Fibroblast of the conjunctiva (primary cell): ENCODE measurements at regions not wholly inside any gene's neighbourhood (a gene's known extent, or its start where the extent isn't known, plus 50 kb on each side); places are given as distances from the start of the nearest gene placed in this dataset.

Source experiments
- DNase-seq: peaks from one replicate; pipeline ENCODE4 v3.0.0-alpha.2; 2010; ENCODE audit warnings: low read depth

DNA sequence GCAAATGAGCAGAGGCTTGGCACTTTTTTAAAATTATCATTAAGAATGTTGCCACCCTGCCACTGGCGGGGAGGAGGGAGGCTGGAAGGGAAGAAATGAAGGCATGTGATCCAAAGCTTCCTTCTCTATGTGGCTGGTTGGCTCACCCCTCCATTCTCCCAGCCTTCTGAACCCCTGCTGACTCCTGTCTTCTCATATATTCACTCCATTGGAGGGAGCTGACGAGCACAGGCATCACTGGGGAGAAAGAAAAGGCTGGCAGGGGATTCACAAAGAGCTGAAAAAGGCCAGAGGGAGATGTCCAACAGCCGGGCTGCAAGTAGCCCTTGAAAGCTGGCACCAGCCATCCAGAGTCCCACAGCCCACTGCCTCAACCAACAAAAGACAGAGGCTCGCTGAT is 495.6 kb downstream of the BCOR start:
- no peak for DNase-seq

DNA sequence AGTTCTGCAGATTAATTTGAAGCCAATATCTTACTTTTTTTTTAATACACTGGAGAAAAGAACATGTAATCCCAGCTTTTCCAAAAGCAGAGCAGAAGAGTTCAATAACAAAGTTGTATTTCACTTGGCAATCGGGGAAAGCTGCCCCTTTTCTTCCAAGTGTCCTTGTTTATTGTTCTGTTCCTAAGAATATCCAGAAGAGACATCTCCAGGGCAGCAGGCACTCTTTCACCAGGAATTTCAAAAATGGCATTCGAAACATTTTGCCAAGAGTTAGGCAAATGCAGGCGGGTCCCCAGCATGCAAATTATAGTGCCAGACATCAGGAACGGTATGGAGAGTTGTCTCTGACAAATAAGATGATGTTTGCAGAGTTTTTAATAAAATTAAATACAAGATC is 494.5 kb downstream of the BCOR start:
- DNase-seq = no peak

DNA sequence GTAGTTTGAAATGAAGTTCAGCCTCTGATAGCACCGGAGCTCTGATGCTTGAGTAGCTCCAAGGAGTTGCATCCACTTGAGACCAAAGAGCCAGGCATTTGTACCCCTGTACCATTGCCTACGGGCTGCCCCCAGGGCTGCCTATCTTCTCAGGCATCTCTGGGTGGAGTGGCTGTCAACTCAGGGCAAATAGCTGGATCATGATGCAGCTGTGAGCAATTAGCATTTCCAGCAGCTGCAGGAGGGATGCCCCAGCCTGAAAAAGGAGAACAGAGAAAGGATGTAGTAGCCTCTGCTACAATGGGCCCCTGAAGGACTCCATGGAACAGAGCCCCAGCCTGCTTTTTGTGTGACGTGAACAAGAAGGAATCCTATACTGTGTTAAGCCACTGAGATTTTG is 492.6 kb downstream of the BCOR start:
- DNase-seq = no peak

DNA sequence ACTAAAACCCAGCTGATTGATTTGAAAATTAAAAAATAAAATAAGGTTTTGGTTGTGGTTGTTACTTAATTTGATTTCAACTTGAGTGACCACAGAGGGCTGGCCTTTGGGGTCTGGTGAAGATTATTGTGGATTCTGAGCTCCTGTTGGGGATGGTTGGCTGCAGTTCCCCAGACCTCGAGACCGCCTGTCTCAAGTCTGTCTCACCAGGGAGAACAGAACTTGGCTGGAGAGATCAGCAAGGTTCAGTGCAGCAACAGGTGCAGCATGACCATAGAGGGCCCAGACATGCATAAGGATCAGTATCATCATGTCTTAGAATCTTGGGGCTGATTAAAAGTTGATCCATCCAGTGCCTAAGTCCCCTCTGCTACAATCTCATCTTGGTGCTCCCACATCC is 491.9 kb downstream of the BCOR start:
- DNase-seq = no peak

DNA sequence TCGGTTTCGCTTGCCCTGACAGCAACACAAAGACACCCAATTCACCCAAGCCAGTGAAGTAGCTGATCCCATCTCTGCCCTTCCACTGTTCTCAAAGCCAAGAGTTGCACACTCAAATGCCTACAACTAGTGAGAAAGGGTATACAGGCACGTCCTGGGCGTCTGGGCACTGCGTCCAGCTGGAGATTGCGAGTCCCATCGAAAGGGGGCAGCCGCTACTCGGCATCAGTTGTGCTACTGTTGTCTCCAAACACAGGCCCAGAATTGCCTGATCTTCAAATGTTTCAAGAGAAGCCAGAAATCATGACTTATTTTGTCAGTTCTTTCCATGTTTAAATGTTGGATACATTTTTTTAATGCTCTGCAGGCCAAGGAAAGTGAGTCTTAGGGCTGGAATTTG is 487.8 kb downstream of the BCOR start:
- DNase-seq = no peak

DNA sequence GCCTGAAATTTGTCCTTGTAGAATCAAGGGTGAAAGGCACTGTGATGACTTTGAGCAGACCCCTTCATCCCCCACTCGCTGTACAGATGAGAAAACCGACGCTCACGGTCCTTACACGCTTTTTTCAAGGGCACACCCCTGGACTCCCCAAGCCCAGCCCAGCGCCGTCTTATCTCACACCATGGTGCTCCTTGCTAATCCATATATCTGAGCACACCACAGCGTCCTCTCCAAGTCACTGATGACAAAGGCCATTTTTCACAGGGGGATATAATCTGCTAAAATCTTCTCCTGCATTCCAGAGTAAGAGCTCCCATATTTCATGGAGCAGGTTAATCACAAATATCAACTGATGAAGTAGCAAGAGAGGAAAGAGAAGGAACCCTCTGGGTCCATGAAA is 486.3 kb downstream of the BCOR start:
- DNase-seq = no peak

DNA sequence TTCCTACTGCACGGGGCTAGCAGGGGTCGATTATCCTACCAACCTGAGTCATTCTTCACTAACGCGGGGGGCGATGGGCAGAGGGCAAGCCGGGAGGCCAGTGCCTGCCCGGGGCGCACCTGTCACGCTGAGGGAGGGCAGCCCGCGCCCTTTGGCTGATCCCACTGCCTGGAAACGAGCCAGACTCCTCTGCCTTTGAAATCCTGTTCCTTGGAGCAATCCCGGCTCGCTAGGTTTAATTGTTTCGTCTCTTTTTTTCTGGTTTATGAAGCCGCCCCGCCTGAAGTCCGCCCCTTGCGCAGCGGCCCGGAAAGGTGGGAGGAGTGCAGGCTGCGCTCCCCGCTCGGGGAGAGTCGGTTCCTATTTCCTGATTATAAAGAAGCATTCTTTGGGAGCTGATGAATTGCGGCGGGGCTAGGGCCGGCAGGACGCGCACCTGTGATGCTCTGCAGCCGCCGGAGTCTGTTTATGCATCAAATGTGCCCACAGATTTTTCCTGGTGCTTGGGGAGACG is 484.2 kb downstream of the BCOR start:
- no peak for DNase-seq

DNA sequence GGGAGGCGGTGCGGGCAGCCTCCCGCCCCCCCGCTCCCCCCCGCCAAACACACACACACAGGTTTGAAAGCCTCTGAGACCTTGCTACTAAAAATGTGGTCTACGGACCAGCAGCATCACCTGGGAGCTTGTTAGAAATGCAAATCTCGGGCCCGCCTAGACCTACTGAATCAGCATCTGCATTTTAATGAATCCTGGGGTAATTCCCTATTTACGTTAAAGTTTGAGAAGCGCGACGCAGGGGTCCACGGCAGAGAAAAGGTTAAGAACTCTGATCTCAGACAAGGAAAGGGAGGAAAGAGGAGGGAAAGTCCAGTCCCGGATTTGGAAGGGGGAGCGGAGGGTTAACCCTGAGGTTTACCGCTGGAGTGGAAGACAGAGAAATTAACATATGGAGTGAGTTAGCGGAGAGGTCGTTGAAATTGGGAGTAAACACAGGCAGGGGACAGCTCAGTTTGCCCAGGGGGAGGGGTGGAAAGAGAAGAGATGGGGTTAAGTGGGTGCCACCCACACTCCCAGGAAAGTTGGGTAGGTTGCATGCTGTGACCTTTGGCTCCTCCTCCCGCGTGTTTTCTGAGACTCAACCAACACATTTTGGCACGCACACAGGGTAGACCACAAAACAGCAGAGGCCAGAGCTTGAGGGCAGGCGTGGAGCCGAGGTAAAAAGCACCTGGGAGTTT is 483.6 kb downstream of the BCOR start:
- DNase-seq = no peak

DNA sequence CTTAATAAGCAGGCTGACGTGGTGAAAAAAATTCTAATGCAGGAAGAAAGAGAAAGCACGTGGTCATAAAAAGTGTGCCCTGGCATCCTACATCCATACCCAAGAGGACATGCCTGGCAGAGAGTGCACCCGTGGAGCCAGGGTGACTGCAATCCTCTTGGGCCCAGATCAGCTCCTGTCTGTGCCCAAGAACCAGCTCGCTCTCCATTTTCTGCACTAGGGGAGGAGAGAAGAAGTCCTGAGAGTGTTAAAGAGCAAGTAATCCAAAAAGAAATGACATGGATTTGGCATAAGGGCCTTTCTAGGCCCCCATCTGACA is 483.1 kb downstream of the BCOR start:
- no peak for DNase-seq

DNA sequence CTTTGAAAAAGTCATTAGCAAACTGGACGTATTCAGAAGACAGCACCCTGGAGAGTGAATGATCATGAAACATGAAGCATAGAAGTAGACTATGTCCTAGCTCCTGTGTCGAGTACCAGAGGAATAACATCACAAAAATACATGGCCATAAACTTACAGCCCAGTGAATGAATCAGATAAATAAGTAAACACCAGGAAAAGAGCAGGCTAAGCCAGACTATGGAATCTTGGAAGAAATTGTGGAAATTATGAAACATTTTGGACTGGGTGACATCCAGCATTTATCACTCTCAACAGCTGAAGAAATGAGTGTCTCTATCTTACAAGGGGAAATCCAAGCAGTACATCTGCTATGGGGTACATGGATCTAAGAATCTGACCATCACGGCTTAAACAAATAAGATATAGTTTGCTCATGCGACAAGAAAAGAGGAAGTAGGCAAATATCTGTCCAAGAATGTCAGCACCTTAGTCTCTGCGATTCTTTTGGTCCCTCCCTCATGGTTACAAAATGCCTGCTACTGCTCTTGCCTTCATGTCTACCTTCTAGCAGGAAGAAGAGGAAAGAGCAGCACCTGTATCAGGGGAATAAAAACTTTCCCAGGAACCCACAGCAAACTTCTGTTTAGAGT is 481.5 kb downstream of the BCOR start:
- DNase-seq = no peak

DNA sequence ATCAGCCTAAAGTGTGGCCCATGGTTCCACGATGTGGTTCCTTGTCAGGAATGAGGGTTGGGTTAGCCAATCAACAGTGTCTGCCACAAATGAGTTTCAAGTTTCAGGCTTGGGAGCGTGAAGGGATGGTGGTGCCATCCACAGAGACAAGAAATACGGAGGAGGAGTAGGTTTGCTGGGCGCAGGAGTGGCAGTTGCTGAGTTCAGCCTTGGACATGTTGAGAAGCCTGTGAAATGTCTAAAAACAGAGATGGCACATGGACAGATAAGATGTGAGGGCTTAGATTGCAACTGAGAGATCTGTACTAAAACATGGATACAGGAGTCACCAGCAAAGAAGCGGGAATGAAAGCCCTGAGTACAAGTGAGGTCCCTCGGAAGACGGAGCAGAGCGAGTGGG is 481.0 kb downstream of the BCOR start:
- DNase-seq = no peak

DNA sequence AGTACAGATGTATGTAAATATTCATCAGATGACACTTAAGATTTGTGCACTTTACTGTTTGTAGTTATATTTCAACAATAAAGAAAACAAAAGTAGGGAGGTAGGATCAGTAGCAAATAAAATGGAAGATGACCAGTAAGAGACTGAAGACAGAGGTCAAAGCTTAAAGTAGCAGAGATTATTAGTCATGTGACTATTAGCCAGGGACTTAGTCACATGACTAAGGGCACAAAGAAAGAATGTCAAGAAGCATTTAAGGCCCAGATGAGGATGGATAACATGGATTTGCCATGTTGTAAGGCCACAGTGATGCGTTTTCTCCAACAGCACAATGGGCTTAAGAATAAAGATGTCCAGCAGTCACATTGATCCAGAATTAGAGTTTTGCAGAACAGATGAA is 479.6 kb downstream of the BCOR start:
- no peak for DNase-seq

DNA sequence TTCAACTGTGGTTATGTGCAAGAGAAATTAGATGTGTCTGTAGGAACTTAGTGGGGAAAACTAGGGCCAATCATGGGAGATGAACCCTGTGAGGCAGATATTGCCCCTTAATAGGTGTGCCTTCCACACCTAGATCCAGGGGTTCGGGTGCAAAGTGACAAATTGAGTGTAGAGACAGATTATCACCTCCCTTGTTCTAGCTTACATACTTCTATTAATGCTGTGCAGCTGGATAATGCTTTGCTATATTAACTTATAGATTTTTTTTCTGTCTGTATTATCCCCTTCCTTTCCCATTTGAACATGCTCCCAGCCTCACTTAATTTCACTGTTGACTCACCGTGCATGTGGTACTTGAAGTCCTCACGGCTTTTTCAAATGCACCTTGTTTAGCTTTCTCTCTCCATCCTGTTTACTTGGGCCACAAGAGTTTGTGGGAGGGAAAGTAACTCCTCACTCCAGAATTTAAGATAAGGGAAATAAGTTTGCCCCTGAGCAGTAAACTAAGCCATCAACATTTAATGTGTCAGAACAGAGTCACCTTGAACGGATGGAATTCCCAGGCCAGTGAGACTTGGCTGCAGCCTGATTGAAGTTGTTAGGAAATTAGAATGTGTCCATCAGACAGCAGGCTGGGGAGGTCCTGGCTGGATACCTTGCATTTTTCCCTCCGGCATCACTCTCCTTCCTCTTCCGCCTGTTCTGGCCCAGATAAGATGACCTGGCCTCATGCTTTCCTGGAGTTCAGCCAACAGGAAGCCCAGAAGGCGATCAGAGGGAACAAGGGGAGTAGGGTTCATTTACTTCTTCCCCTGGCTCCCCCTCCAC is 478.4 kb downstream of the BCOR start:
- DNase-seq = no peak

DNA sequence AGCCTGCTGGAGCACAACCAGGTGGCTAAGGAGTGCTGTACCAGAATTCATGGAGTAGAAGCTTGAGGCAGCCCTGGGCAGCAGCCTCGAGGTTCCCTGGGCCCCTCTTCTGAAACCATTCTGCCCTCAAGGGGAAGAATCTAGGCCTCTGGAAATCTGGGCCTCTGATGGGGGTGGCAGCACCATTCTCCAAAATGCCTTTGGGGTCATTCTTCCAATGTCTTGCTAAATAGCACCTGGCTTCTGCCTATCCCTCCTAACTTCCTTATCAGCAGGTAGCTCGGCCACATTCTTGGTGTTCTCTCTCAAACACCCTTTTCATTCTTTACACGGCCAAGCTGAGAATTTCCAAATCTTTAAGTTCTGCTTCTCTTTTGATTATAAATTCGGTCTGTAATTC is 473.6 kb downstream of the BCOR start:
- no peak for DNase-seq

DNA sequence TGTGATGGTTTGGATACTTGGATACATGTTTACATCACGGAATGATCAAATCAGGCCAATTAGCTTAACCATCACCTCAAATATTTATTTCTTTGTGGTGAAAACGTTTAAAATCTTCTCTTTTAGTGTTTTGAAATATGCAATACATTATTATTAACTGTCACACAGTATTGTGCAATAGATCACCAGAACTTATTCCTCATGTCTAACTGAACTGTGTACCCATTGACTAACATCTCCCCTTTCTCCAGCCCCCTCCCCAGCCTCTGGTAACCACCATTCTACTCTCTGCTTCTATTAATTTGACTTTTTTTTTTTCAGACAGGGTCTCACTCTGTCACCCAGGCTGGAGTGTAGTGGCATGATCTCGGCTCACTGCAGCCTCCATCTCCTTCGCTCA is 471.9 kb downstream of the BCOR start:
- DNase-seq = no peak

DNA sequence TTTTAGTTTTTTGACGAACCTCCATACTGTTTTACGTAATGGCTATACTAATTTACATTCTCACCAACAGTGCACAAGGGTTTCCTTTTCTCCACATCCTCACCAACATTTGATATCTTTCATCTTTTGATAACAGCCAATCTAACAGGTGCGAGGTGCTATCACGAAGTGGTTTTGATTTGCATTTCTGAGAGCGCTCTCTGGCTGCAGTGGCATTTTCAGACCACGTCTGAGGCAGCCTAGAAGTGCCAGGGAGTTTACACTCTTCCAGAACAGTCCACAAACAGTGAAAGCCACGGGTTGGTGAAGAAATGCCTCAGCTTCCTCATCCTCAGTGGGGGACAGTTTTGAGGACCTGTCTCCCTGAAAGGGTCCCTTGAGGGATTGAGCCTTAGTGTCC is 471.0 kb downstream of the BCOR start:
- no peak for DNase-seq

DNA sequence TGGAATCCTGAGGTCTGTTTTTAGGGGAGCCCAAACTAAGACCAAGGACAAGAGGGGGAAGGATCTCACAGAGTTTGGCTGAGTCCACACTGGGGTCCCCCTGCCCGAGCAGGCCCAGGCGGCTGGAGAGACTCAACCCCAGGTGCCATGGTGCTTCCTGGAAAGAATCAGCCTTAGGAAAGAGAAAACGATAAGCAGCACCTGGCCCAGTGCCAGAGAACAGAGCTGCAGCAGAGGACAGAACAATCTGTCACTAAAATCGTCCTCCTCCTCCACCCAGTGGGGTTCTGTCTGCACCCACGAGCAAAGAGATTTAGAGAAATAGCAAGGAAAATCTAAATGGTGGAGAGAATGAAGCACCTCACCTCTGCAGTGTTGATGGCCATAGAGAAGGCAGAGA is 470.5 kb downstream of the BCOR start:
- DNase-seq = no peak

DNA sequence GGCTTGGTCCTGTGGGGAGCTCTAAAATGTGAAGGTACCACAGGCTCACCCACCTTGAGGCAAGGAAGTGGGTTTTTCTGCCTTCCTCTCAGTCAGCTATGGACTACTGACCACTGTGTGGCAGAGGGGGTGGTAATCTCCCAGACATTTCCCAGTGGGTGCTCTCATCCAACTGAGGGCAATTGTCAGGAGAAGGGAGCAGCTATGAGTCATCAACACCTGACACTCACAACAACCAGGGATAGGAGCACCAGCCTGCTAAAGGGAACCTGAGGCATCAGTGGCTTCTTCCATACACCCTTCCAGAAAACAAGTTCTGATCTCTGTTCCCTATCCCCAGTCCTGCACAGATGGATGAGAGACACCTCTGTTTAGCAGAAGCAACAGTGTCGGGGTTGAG is 468.8 kb downstream of the BCOR start:
- no peak for DNase-seq

DNA sequence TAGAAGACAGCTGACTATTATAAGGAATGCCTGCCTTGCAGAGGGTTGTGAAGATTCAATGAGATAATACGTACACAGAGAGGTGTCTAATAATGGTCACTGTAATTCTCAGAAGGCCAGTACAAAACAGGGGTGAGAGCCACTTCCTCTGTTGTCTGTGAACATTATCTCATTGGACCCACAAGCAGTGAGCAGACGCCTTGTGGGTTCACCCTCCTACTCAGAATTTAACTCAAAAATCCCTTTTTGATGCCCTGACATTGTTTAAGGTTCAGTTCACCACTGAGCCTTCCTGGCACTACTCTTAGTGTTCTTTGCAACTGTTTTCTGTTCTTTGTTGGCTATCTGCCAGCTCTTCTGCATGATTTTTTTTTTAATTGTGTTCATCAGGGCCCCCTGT is 467.4 kb downstream of the BCOR start:
- no peak for DNase-seq

DNA sequence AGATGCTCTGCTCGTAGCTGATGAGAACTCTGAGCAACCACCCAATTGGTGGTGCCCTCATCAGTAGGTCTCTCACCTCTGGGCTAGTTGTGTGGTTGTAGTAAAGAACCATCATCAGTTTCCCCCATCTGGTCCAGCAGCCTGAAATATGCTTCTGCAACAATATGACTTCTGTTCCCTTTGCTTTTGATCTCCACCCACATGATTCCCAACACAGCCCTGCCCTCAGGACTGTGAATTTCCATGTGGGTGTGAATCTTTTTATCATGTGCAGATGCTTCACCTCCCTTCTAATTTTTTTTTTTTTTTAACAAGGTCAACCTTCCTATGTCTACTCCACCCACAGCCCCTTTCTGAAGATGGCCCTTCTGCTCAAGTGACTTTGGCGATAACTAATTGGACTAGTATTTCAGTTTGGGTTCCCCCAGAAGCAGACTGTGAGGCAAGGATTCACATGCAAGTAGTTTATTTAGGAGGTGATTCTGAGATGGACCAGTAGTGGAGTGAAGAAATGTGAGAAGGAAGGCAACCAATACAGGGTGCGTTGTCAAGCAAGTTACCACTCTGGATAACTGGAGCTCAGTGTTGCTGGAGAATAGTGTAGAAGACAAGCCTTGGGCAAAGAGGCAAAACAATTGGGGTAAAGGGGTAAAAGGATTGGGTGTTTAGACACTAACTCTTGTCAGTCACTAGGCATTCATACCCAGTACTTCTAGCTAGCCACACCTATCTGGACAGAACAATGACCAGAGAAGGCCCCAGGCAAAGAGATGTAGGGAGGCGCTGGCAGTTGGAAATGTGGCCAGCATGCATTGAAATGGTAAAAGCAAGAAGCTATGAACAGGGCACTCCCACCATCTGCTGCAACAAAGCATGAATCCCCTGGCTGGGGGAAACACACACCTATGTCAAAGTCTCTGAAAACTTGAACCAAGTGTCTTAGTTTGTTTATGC is 466.2 kb downstream of the BCOR start:
- DNase-seq = no peak

DNA sequence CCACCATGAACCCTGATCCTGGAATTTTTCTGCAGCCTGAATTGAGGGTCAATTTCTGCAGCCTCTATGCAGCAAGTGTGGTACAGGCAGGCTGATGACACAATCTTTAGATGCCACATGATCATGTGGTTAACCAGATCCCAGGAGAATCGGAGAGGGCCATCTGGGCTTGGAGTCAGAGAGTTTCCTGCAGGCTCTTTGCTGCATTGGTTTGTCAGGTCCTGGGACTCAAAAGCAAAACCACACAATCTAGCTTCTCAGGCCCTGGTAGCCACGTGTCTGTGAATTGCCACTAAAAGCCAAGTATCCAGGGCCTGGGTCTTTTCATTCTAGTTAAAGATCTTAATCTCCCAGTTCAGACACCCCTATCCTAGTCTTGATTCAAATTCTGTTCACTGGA is 464.5 kb downstream of the BCOR start:
- DNase-seq = no peak

DNA sequence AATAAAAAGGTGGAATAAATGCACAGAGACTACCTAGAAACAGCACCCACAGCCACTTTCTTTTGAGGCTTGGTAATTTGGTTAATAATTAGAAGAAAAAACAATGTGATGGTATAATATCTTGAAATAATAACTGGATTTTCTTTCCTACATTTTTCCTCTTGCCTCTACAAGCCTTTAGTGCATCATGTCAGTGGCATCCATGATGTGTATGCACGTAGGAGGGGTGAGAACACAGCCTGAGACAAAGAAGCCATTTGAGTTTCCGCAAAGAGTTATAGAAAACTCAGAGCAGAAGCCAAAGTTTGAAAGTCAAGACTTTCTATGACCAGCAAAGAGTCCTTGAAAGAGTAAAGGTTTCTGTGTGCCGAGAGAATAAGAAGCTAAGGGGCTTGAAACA is 461.3 kb downstream of the BCOR start:
- DNase-seq = no peak
